Skeletal muscle tissue (tissue), 3 donors: ENCODE measurements at regions not wholly inside any gene's neighbourhood (a gene's known extent, or its start where the extent isn't known, plus 50 kb on each side); places are given as distances from the start of the nearest gene placed in this dataset.

Experiments used
- H3K27ac ChIP-seq: one replicate; pipeline ENCODE4 v1.7.0; 2013; ENCODE audit warnings: mild to moderate bottlenecking, low read depth, low read length, inconsistent platforms
- H3K27me3 ChIP-seq, 3 donors: one replicate each; pipeline ENCODE4 v1.7.0; 2013; ENCODE audit warnings: low read length in 3 of 3; ENCODE audit not compliant: control insufficient read depth in 3 of 3, insufficient read depth in 3 of 3
- H3K36me3 ChIP-seq, 3 donors: one replicate each; pipeline ENCODE4 v1.7.0; 2013; ENCODE audit warnings: low read length in 3 of 3; ENCODE audit not compliant: control insufficient read depth in 3 of 3, insufficient read depth in 3 of 3
- H3K4me1 ChIP-seq, 3 donors: one replicate each; pipeline ENCODE4 v1.7.0; 2013; ENCODE audit warnings: low read length in 3 of 3, mild to moderate bottlenecking in 3 of 3; ENCODE audit not compliant: control insufficient read depth in 3 of 3, insufficient read depth in 3 of 3
- H3K4me3 ChIP-seq, 3 donors: one replicate each; pipeline ENCODE4 v1.7.0; 2013; ENCODE audit warnings: low read length in 3 of 3
- H3K9ac ChIP-seq, 3 donors: one replicate each; pipeline ENCODE4 v1.7.0; 2013; ENCODE audit warnings: low read length in 3 of 3, mild to moderate bottlenecking in 3 of 3, moderate library complexity in 2 of 3, low read depth in 1 of 3
- H3K9me3 ChIP-seq, 3 donors: one replicate each; pipeline ENCODE4 v1.7.0; 2013; ENCODE audit warnings: low read length in 3 of 3; ENCODE audit not compliant: control insufficient read depth in 3 of 3
- donor health status: Osteomylitis.

DNA sequence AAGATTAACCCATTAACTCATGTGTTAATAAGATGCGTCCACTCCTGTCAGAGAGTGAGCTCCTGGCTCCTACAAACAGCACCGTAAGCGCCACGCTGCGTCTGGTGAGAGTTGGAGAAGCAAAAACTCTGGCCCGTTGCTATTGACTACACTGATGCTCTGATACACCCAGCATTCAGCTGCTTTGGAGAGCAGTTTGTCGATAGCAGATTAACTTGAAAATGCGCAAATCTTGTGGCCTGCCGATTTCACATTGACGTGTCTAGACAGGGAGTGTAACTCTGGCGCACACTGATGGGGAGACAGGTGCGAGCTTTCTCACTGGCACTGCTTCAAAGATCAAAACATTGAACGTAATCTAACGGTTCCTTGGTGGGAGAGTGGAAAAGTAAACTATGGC is 151.7 kb upstream of the RPS6KA2 start:
- no peaks in the 10 kb centered on the region for H3K4me1 ChIP-seq
- peaks cover 12 to 19% (median 16%) of the 10 kb centered on the region in 3 donors for H3K27me3 ChIP-seq
- H3K27ac ChIP-seq: no peak overlapping the region

DNA sequence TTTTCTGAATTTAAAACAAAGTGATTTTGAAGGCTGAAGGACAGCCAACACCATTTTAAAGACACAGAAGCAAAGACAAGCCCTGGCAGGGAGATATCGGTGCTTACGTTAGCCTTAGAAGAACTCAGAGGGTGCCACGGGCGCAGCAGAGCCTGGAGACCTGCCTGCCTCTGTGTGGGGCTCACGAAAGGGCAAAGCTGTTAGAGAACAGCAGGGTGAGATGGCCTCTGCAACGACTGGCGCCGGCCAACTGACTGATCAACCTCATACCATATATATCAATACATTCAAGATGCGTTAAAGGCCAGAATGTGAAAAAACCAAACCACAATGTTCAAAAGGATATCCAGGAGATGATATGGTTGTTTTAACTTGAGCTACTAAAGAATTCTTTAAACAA is 151.0 kb upstream of the RPS6KA2 start:
- no peak overlapping the region for H3K27ac ChIP-seq
- no peak overlapping the region for H3K4me3 ChIP-seq
- no peaks in the 10 kb centered on the region for H3K36me3 ChIP-seq
- peaks cover 16 to 23% (median 19%) of the 10 kb centered on the region in 3 donors for H3K27me3 ChIP-seq
- H3K9ac ChIP-seq: no peak overlapping the region
- H3K4me1 ChIP-seq: no peaks in the 10 kb centered on the region
- H3K9me3 ChIP-seq: no peaks in the 10 kb centered on the region

More for the DNA sequence above, 151.7 kb upstream of the RPS6KA2 start:
- Histone ChIP-seq H3K9me3 (no peaks in the 10 kb centered on the region), H3K4me3 (no peak overlapping the region), H3K9ac (no peak overlapping the region), H3K36me3 (no peaks in the 10 kb centered on the region)

DNA sequence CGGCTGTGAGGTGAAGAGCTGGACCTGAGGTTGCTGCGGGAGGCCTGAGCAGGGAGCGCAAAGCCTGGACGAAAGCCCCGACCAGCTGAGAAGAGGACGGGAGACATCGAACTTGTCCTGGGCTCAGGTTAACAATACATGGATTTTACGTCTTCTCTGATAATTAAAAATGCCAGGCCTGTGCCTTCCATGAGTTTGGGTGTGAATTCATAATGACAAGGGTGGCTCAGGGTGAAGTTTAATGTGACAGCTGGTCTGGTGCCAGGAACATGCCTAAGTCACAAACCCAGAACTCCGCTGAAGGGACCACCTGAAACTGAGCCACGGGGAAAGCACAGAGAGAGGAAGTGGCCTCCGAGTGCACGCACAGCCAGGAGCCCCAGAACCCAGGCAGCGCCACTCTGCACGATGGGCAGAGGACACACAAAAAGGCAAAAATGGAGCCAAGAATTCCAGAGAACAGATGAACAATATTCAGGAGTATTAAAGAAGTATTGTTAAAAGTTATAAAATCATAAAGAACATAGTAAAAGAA is 150.1 kb upstream of the RPS6KA2 start:
- Histone ChIP-seq H3K9ac (no peak overlapping the region), H3K9me3 (no peaks in the 10 kb centered on the region), H3K27me3 (peaks cover 16 to 29% (median 22%) of the 10 kb centered on the region in 3 donors), H3K4me1 (no peaks in the 10 kb centered on the region), H3K36me3 (no peaks in the 10 kb centered on the region), H3K27ac (no peak overlapping the region), H3K4me3 (no peak overlapping the region)

- H3K27me3 ChIP-seq: peaks cover 16 to 33% (median 22%) of the 10 kb centered on the region in 3 donors
- no peaks in the 10 kb centered on the region for H3K36me3 ChIP-seq
- H3K4me3 ChIP-seq: no peak overlapping the region
- no peak overlapping the region for H3K9ac ChIP-seq
- no peaks in the 10 kb centered on the region for H3K4me1 ChIP-seq
- H3K9me3 ChIP-seq: no peaks in the 10 kb centered on the region
- no peak overlapping the region for H3K27ac ChIP-seq
Observed at GRCh38 chr6:166776571-166776970, 149.5 kb upstream of the RPS6KA2 start.

GRCh38 chr6:166775923-166776220 is 148.8 kb upstream of the RPS6KA2 start:
- no peak overlapping the region for H3K27ac ChIP-seq
- H3K27me3 ChIP-seq: peaks cover 16 to 33% (median 22%) of the 10 kb centered on the region in 3 donors
- no peaks in the 10 kb centered on the region for H3K9me3 ChIP-seq
- H3K4me1 ChIP-seq: no peaks in the 10 kb centered on the region
- H3K36me3 ChIP-seq: no peaks in the 10 kb centered on the region
- no peak overlapping the region for H3K4me3 ChIP-seq
- no peak overlapping the region for H3K9ac ChIP-seq

DNA sequence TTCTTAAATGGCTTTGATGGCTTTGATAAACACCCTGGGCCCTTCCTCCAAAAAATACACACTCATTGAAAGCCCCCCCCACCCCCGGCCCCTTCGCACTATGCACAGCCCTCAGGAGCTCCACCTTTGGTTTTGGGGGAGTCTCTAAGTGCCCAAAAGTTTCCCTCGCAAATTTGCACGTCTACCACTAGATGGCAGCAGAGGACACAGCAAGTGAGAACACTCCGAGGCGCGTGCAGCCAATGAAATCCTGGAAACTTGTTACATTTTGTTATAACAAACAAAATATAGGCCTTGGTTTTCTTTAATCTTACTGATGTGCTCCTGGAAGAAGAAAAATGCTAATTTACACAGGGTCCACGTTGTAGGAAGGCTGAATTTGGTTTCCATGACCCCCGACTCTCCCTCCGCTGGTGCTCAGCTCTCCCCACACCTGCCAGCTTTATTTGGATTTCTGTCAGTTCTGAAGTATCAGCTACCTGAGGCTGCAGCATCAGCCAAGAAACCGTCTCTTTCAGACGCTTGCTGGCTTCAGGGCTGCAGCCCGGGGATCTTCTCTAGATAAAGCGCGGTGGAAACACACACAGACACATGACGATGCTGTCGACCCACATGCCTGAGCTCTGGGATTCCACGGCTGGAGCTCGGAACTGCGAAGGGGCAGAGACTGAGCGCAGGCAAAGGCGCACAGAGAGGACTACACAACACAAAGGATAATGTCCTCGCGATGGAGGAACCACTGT is 148.3 kb upstream of the RPS6KA2 start:
- H3K4me1 ChIP-seq: no peaks in the 10 kb centered on the region
- no peak overlapping the region for H3K4me3 ChIP-seq
- no peak overlapping the region for H3K27ac ChIP-seq
- no peak overlapping the region for H3K9ac ChIP-seq
- H3K36me3 ChIP-seq: no peaks in the 10 kb centered on the region
- no peaks in the 10 kb centered on the region for H3K9me3 ChIP-seq
- H3K27me3 ChIP-seq: peaks cover 16 to 33% (median 22%) of the 10 kb centered on the region in 3 donors

DNA sequence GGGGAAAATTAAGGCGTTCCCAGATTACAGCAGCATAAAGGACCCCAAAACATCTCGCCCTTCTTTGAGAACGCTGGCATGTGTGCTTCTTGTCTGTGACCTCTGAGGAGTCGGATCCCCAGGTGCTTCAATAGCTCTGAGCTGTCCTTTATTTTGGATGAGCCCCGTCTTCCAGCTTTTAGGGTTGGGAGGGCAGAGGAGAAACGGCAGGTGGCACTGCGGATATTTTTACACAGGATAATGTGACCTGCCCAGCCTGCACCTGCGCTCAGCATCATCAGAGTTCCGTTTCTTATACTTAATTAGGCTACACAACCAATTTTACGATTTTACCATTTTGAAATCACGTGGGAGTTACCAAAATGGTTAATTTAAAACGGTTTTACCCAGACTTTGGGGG is 147.7 kb upstream of the RPS6KA2 start:
- peaks cover 16 to 33% (median 22%) of the 10 kb centered on the region in 3 donors for H3K27me3 ChIP-seq
- no peaks in the 10 kb centered on the region for H3K36me3 ChIP-seq
- no peaks in the 10 kb centered on the region for H3K9me3 ChIP-seq
- no peaks in the 10 kb centered on the region for H3K4me1 ChIP-seq
- H3K4me3 ChIP-seq: no peak overlapping the region
- no peak overlapping the region for H3K9ac ChIP-seq
- H3K27ac ChIP-seq: no peak overlapping the region

DNA sequence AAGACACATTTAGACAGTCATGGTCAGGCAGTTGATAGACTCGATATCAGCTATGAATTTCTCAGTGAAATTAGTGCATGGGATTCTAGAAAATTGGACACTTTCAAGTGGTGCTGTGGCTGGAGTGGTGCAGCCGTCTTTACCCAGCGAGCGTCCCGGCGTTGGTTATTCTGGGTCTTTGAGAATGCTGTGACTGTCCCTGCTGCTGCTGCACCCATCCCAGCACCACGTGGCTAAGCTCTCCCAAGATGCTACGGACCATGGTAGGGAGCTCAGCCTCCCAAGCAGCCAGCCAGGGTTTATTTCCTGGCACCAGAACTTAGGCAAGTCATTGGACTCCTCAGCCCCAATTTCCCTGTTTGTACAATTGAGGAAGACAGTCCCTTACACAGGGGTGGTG is 147.2 kb upstream of the RPS6KA2 start:
- Histone ChIP-seq H3K9ac (no peak overlapping the region), H3K4me1 (no peaks in the 10 kb centered on the region), H3K36me3 (no peaks in the 10 kb centered on the region), H3K9me3 (no peaks in the 10 kb centered on the region), H3K27me3 (peaks cover 16 to 33% (median 22%) of the 10 kb centered on the region in 3 donors), H3K27ac (no peak overlapping the region), H3K4me3 (no peak overlapping the region)

- Histone ChIP-seq H3K9ac (no peak overlapping the region), H3K4me1 (no peaks in the 10 kb centered on the region), H3K36me3 (no peaks in the 10 kb centered on the region), H3K27ac (no peak overlapping the region), H3K4me3 (no peak overlapping the region), H3K9me3 (no peaks in the 10 kb centered on the region), H3K27me3 (peaks cover 16 to 33% (median 22%) of the 10 kb centered on the region in 3 donors)
Observed at GRCh38 chr6:166772518-166772917, 145.5 kb upstream of the RPS6KA2 start.

DNA sequence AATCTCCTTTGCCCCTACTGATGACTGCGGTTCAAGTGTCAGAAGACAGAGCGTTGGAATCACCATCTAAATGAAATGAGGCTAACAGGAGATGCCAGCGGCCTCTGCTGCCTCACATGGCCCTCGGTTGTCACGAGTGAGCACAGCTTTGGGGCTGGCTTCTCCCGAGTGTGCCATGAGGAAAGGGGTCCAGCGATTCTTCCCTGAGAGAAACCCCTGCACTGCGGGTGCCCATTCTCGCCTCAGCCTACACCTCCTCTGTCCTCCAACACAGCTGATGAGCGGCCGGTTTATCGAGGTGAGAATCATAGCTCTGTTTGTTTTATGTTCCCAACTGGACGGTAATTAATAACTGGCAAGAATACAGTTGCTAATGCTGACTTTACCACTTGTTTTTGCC is 144.7 kb upstream of the RPS6KA2 start:
- Histone ChIP-seq H3K9ac (no peak overlapping the region), H3K27ac (no peak overlapping the region), H3K4me1 (no peaks in the 10 kb centered on the region)

More for the DNA sequence above, 144.7 kb upstream of the RPS6KA2 start:
- Histone ChIP-seq H3K27me3 (peaks cover 16 to 33% (median 22%) of the 10 kb centered on the region in 3 donors), H3K9me3 (no peaks in the 10 kb centered on the region), H3K4me3 (no peak overlapping the region), H3K36me3 (no peaks in the 10 kb centered on the region)
